GM19328 (cell line): ENCODE measurements at regions not wholly inside any gene's neighbourhood (a gene's known extent, or its start where the extent isn't known, plus 50 kb on each side); places are given as distances from the start of the nearest gene placed in this dataset.
"Not testable (repeated sequence)": the region's sequence is repeated elsewhere in the genome, so short reads cannot be mapped to it uniquely, and the experiment has no call there.

Source experiments
- ATAC-seq: cut with Tn5 transposase; IDR thresholded peaks from one replicate; pipeline ENCODE4 v1.9.1; 2021; ENCODE audit warnings: mild to moderate bottlenecking, moderate library complexity; ENCODE audit not compliant: unreplicated experiment

DNA sequence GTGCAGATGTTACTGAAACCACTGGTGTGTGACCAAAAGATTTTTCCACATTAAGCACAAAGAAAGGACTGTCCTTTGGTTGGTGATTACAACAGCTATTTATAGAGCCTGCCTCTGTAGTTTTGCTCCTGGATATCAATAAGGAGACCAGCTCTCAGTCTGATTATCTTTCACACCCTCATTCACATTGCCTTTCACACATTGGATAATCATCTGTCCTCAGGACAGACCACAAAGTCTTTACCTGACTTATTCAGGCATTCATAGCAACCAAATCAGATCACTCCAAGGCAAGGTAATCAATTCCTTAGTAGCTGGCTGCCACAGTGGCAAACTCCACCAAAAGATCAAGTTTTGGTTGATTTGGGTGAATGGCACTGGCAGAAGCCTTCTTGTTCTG, 59.6 kb upstream of the CPSF6 start:
- no peak for ATAC-seq

- not testable (repeated sequence) for ATAC-seq
Measured at GRCh38 chr12:69187572-69187971, 51.8 kb upstream of the CPSF6 start.

DNA sequence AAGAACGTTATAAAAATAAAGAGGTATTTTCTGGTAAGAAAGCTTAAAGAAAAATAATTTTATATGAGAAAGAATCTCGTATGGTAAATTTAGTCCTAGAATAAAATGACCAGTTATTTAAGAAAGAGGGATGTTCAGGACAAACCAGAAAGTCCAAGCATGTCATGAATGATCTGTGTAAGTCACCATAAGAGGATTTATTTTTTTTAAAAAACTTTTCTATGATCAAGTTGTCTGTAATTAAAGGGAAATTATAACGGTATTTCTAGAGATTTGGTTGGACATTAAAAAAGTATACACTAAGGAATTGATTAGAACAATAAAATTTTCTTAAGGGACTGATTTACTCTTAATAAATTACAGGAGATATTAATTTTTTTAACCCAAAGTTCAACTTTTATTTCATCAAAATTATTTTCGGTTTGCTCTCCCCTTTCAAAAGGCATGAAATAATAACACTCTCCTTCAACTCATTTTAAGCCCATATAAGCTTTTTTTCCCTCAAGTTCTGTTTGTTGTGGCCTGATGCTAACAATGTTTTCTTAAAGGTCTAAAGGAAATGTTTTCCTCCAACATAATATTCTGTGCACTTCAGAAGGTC, 49.9 kb upstream of the CPSF6 start:
- ATAC-seq, result no peak
